ENCODE measurements at regions not wholly inside any gene's neighbourhood (a gene's known extent, or its start where the extent isn't known, plus 50 kb on each side); places are given as distances from the start of the nearest gene placed in this dataset.

- no peak for TF ChIP-seq ZNF274 (IDR thresholded peaks at IDR 0.05; ENCODE audit: low read depth, low read length)
- no peak for TF ChIP-seq YY1 (IDR thresholded peaks at IDR 0.05; ENCODE audit: insufficient read depth, insufficient read length)
- no peak for TF ChIP-seq SUZ12 (IDR thresholded peaks at IDR 0.05; ENCODE audit: extremely low read depth, insufficient read depth, insufficient read length)
Measured at GRCh38 chr3:61497463-61497862, 63.9 kb upstream of the PTPRG start.
